ENCODE measurements at regions not wholly inside any gene's neighbourhood (a gene's known extent, or its start where the extent isn't known, plus 50 kb on each side); places are given as distances from the start of the nearest gene placed in this dataset.

GRCh38 chr4:160143574-160143973, 1040.7 kb downstream of the RAPGEF2 start:
- Histone ChIP-seq H3K4me1 (ENCODE audit: control insufficient read depth, insufficient read depth, low read length) (no peaks in the 10 kb centered on the region), H3K36me3 (ENCODE audit: control insufficient read depth in 2 of 2, insufficient read depth in 2 of 2, low read length in 1 of 2) (no peaks in the 10 kb centered on the region), H3K79me2 (ENCODE audit: control insufficient read depth, insufficient read depth, low read length) (no peaks in the 10 kb centered on the region), H3K27me3 (replicated peaks in 1 of 2; ENCODE audit: control insufficient read depth in 2 of 2, insufficient read depth in 2 of 2, low read length in 1 of 2) (no peaks in the 10 kb centered on the region), H3K9me3 (replicated peaks; ENCODE audit: control insufficient read depth, insufficient read depth, low read length) (no peaks in the 10 kb centered on the region; the same call in 2 of the 3 replicates), H3K4me3 (no peak overlapping the region), H3K27ac (ENCODE audit: control insufficient read depth, insufficient read depth) (no peak overlapping the region), H4K20me1 (ENCODE audit: control insufficient read depth, insufficient read depth) (no peaks in the 10 kb centered on the region), H2AFZ (ENCODE audit: control insufficient read depth, low read depth, low read length) (no peak overlapping the region), H3K9ac (ENCODE audit: control insufficient read depth, insufficient read depth, low read length) (no peak overlapping the region), H3K4me2 (ENCODE audit: control insufficient read depth, insufficient read depth) (no peak overlapping the region)
- intact Hi-C loops (cut with micrococcal nuclease; ENCODE audit: unreplicated experiment) (loop anchor here (5.0 kb wide), 1 partner anchor 161 kb away; no protein-coding TSS in a partner anchor), in situ Hi-C loops (cut with MboI) (no loop called here)
- 26% methylated on average over 3 of the region's 3 CpGs for WGBS (ENCODE audit: insufficient coverage, insufficient replicate concordance, low lambda C conversion rate, missing lambda C conversion rate)
- CTCF ChIA-PET, result no interaction called here
- DNase-seq (ENCODE audit: low read depth, low spot score) (no peak), FAIRE-seq (no peak), ATAC-seq (no peak)
- RAD21 ChIA-PET (ENCODE audit: unreplicated experiment), result no interaction called here
- BruUV-seq (replicated peaks), result no TSS peak
- POLR2A ChIA-PET, result no interaction called here
- TF ChIP-seq SPI1 (IDR thresholded peaks at IDR 0.05; ENCODE audit: borderline replicate concordance, insufficient read depth, low read depth, low read length), result no peak
- TF ChIP-seq MEF2A (IDR thresholded peaks at IDR 0.05; ENCODE audit: insufficient read depth, low read depth, low read length), result no peak
- TF ChIP-seq RELB (IDR thresholded peaks at IDR 0.05; ENCODE audit: low read depth), result no peak
- no peak for TF ChIP-seq E4F1 (IDR thresholded peaks at IDR 0.05; ENCODE audit: borderline replicate concordance, partially characterized antibody)
- TF ChIP-seq CBFB (IDR thresholded peaks at IDR 0.05; ENCODE audit: low read depth), result no peak
- TF ChIP-seq TARDBP (IDR thresholded peaks at IDR 0.05; ENCODE audit: borderline replicate concordance), result no peak
- TF ChIP-seq ZNF24 (IDR thresholded peaks at IDR 0.05), result no peak
- no peak for TF ChIP-seq MYB (IDR thresholded peaks at IDR 0.05; ENCODE audit: borderline replicate concordance, low read depth, low read length)
- TF ChIP-seq WRNIP1 (IDR thresholded peaks at IDR 0.05; ENCODE audit: borderline replicate concordance, low read depth, low read length), result no peak
- TF ChIP-seq POLR2AphosphoS5 (IDR thresholded peaks at IDR 0.05; ENCODE audit: low read length), result no peak
- no peak for TF ChIP-seq SMARCA5 (IDR thresholded peaks at IDR 0.05)
- SMC1A ChIA-PET (ENCODE audit: uncharacterized antibody, unreplicated experiment), result interaction anchor here (1.0 kb wide), 1 partner anchor 30 kb away, joined by 3 read pairs; no protein-coding TSS in a partner anchor
